GM12878 (cell line): ENCODE measurements at regions not wholly inside any gene's neighbourhood (a gene's known extent, or its start where the extent isn't known, plus 50 kb on each side); places are given as distances from the start of the nearest gene placed in this dataset.

Experiments
- CHD2 ChIP-seq: IDR thresholded peaks from 2 replicates; pipeline ENCODE4 v1.6.1; 2011; ENCODE audit warnings: low read depth, low read length, improper control_type of control experiment, borderline replicate concordance
- ETV6 ChIP-seq, 2 experiments: fragments of 450-650 bp in 1 of 2; IDR thresholded peaks in 1 of 2; conservative IDR thresholded peaks in 1 of 2; 2 replicates each; pipeline ENCODE4 v1.6.1; 2014; ENCODE audit warnings: antibody characterized with exemption in 1 of 2, borderline replicate concordance in 1 of 2, low read depth in 1 of 2, mild to moderate bottlenecking in 1 of 2, moderate library complexity in 1 of 2
- NFYA ChIP-seq: IDR thresholded peaks from 2 replicates; pipeline ENCODE4 v1.6.1; 2011; ENCODE audit warnings: low read depth, mild to moderate bottlenecking, low read length, improper control_type of control experiment, borderline replicate concordance
- NR2C2 ChIP-seq: IDR thresholded peaks from 2 replicates; pipeline ENCODE4 v1.6.1; 2011; ENCODE audit warnings: borderline replicate concordance, low read depth; ENCODE audit not compliant: control insufficient read depth, insufficient read length
- SMAD5 ChIP-seq: IDR thresholded peaks from 2 replicates; pipeline ENCODE4 v1.6.1; 2016; ENCODE audit warnings: antibody characterized with exemption, low read depth
- TCF12 ChIP-seq: IDR thresholded peaks from 2 replicates; pipeline ENCODE4 v1.6.1; 2011; ENCODE audit warnings: low read depth, mild to moderate bottlenecking, low read length
- YBX1 ChIP-seq: fragments of 450-650 bp; IDR thresholded peaks from 2 replicates; pipeline ENCODE4 v1.6.1; 2016; ENCODE audit warnings: antibody characterized with exemption
- ZNF217 ChIP-seq: fragments of 450-650 bp; IDR thresholded peaks from 2 replicates; pipeline ENCODE4 v1.6.1; 2017; ENCODE audit warnings: antibody characterized with exemption, mild to moderate bottlenecking
- TF ChIP-seq, protein P1 (sequence below): fragments of 450-650 bp; IDR thresholded peaks from 2 replicates; pipeline ENCODE4 v1.6.1; 2017; ENCODE audit warnings: mild to moderate bottlenecking, moderate library complexity
- TF ChIP-seq, protein P2 (sequence below): fragments of 450-650 bp; IDR thresholded peaks from 2 replicates; pipeline ENCODE4 v1.6.1; 2018; ENCODE audit warnings: mild to moderate bottlenecking, low read depth, moderate library complexity; ENCODE audit not compliant: partially characterized antibody

DNA sequence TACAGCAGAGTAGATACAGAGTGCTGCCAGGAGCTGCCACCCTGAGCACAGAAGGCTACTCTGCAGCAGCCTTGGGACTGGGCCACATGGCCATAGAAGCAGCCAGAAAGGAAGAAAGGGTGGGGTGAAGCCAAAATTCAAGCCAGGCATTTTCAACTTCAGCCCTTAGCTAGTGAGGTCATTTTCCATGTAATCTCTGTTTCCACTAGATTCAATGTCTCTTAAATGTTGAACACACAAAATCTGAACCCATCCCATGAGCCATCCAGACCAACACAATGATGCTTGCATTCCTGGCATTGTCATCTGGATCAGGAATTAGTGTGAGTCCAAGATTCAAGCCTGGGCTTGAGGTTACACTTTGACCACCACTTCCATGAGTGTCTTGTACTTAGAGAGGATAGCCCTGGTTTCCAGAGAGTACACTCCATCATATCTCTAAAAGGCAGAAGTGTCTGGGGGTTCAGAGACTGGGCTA lies 243.6 kb downstream of the OSR1 start (continued):
- TF ChIP-seq, protein P1, sequence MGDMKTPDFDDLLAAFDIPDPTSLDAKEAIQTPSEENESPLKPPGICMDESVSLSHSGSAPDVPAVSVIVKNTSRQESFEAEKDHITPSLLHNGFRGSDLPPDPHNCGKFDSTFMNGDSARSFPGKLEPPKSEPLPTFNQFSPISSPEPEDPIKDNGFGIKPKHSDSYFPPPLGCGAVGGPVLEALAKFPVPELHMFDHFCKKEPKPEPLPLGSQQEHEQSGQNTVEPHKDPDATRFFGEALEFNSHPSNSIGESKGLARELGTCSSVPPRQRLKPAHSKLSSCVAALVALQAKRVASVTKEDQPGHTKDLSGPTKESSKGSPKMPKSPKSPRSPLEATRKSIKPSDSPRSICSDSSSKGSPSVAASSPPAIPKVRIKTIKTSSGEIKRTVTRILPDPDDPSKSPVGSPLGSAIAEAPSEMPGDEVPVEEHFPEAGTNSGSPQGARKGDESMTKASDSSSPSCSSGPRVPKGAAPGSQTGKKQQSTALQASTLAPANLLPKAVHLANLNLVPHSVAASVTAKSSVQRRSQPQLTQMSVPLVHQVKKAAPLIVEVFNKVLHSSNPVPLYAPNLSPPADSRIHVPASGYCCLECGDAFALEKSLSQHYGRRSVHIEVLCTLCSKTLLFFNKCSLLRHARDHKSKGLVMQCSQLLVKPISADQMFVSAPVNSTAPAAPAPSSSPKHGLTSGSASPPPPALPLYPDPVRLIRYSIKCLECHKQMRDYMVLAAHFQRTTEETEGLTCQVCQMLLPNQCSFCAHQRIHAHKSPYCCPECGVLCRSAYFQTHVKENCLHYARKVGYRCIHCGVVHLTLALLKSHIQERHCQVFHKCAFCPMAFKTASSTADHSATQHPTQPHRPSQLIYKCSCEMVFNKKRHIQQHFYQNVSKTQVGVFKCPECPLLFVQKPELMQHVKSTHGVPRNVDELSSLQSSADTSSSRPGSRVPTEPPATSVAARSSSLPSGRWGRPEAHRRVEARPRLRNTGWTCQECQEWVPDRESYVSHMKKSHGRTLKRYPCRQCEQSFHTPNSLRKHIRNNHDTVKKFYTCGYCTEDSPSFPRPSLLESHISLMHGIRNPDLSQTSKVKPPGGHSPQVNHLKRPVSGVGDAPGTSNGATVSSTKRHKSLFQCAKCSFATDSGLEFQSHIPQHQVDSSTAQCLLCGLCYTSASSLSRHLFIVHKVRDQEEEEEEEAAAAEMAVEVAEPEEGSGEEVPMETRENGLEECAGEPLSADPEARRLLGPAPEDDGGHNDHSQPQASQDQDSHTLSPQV, result no peak
- TF ChIP-seq ETV6 (conservative IDR thresholded peaks at IDR 0.05 in 1 of 2, IDR thresholded peaks at IDR 0.05 in 1 of 2; ENCODE audit: borderline replicate concordance in 1 of 2, low read depth in 1 of 2) (no peak), SMAD5 (no peak), NFYA (no peak), NR2C2 (no peak), ZNF217 (no peak), YBX1 (no peak), TCF12 (no peak), CHD2 (no peak)
- TF ChIP-seq, protein P2, sequence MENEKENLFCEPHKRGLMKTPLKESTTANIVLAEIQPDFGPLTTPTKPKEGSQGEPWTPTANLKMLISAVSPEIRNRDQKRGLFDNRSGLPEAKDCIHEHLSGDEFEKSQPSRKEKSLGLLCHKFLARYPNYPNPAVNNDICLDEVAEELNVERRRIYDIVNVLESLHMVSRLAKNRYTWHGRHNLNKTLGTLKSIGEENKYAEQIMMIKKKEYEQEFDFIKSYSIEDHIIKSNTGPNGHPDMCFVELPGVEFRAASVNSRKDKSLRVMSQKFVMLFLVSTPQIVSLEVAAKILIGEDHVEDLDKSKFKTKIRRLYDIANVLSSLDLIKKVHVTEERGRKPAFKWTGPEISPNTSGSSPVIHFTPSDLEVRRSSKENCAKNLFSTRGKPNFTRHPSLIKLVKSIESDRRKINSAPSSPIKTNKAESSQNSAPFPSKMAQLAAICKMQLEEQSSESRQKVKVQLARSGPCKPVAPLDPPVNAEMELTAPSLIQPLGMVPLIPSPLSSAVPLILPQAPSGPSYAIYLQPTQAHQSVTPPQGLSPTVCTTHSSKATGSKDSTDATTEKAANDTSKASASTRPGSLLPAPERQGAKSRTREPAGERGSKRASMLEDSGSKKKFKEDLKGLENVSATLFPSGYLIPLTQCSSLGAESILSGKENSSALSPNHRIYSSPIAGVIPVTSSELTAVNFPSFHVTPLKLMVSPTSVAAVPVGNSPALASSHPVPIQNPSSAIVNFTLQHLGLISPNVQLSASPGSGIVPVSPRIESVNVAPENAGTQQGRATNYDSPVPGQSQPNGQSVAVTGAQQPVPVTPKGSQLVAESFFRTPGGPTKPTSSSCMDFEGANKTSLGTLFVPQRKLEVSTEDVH, result no peak
